ENCODE measurements at regions not wholly inside any gene's neighbourhood (a gene's known extent, or its start where the extent isn't known, plus 50 kb on each side); places are given as distances from the start of the nearest gene placed in this dataset.

DNA sequence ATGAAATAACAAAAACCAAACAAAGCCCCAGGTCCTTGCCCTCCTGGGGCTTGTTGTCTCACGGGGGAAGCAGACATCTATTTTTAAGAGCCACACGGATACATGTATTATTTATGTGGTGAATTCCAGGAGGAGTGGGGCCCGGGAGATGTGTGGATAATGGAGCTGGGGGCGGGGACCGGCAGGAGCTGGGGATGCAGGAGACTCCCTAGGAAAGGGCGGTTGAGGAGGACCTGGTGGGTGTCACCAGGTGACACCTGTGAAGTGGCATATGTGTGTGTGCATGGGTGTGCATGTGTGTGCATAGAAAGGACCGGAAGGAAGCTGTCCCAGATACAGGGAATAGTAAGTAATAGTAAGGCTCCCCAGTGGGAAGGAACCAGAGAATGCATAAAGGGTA is 148.9 kb downstream of the URI1 start:
- no peaks in the 10 kb centered on the region for H3K9me3 Mint-ChIP-seq (ENCODE audit: unreplicated experiment)
- H3K27ac Mint-ChIP-seq (ENCODE audit: unreplicated experiment) = no peak overlapping the region
- H3K36me3 Mint-ChIP-seq (ENCODE audit: unreplicated experiment) = no peaks in the 10 kb centered on the region
- H3K27me3 Mint-ChIP-seq (ENCODE audit: unreplicated experiment) = no peaks in the 10 kb centered on the region
- no peak for DNase-seq (ENCODE audit: extremely low spot score, unreplicated experiment)
- no peak overlapping the region for H3K4me3 Mint-ChIP-seq (ENCODE audit: unreplicated experiment)
- TF ChIP-seq, protein P1, sequence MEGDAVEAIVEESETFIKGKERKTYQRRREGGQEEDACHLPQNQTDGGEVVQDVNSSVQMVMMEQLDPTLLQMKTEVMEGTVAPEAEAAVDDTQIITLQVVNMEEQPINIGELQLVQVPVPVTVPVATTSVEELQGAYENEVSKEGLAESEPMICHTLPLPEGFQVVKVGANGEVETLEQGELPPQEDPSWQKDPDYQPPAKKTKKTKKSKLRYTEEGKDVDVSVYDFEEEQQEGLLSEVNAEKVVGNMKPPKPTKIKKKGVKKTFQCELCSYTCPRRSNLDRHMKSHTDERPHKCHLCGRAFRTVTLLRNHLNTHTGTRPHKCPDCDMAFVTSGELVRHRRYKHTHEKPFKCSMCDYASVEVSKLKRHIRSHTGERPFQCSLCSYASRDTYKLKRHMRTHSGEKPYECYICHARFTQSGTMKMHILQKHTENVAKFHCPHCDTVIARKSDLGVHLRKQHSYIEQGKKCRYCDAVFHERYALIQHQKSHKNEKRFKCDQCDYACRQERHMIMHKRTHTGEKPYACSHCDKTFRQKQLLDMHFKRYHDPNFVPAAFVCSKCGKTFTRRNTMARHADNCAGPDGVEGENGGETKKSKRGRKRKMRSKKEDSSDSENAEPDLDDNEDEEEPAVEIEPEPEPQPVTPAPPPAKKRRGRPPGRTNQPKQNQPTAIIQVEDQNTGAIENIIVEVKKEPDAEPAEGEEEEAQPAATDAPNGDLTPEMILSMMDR (IDR thresholded peaks at IDR 0.05) = no peak
- no peaks in the 10 kb centered on the region for H3K4me1 Mint-ChIP-seq (ENCODE audit: unreplicated experiment)

DNA sequence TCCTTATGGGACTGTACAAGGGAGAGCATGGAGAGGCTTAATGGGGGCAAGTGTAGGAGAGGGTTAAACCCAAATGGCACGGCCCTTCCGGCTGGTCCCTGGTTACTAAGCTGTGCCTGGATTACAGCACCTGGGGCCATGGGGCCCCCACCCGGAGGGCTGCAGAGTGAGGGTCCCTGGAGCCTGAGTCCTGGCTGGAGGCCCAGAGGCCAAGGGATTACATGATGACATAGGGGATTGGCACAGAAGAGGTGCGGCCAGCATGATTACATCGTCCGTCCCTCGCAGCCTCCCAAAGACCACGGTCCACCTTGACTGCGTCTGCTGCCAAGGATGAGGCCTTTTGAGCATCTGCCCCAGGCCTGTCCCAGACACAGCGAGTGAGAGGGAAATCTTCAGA is 149.4 kb downstream of the URI1 start:
- no peak overlapping the region for H3K4me3 Mint-ChIP-seq (ENCODE audit: unreplicated experiment)
- H3K27me3 Mint-ChIP-seq (ENCODE audit: unreplicated experiment) = no peaks in the 10 kb centered on the region
- DNase-seq (ENCODE audit: extremely low spot score, unreplicated experiment) = no peak
- H3K4me1 Mint-ChIP-seq (ENCODE audit: unreplicated experiment) = no peaks in the 10 kb centered on the region
- TF ChIP-seq, protein P1 (IDR thresholded peaks at IDR 0.05) = no peak
- H3K36me3 Mint-ChIP-seq (ENCODE audit: unreplicated experiment) = no peaks in the 10 kb centered on the region
- no peaks in the 10 kb centered on the region for H3K9me3 Mint-ChIP-seq (ENCODE audit: unreplicated experiment)
- H3K27ac Mint-ChIP-seq (ENCODE audit: unreplicated experiment) = no peak overlapping the region

DNA sequence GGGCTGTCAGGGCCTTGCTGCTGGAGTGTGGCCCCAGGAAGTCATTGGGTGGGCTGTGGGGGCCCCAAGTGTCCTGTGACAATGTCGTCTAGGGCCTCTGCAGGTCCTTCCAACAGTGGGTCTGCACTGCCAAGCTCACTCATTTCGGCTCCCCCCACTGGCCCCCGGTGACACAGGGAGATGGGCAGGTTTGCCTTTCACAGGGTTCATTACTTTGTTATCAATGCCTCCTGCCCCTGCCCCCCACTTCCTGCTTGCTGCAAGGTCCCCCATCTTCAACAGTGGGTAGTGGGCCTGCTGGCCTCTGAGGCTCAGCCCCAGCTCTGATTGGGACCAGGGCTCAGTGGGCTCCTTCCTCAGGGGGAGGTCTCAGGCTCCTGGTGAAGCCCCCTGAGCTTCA is 149.8 kb downstream of the URI1 start:
- H3K9me3 Mint-ChIP-seq (ENCODE audit: unreplicated experiment) = no peaks in the 10 kb centered on the region
- no peaks in the 10 kb centered on the region for H3K27me3 Mint-ChIP-seq (ENCODE audit: unreplicated experiment)
- no peaks in the 10 kb centered on the region for H3K36me3 Mint-ChIP-seq (ENCODE audit: unreplicated experiment)
- H3K4me1 Mint-ChIP-seq (ENCODE audit: unreplicated experiment) = no peaks in the 10 kb centered on the region
- no peak for DNase-seq (ENCODE audit: extremely low spot score, unreplicated experiment)
- no peak overlapping the region for H3K4me3 Mint-ChIP-seq (ENCODE audit: unreplicated experiment)
- H3K27ac Mint-ChIP-seq (ENCODE audit: unreplicated experiment) = no peak overlapping the region
- TF ChIP-seq, protein P1 (IDR thresholded peaks at IDR 0.05) = no peak

DNA sequence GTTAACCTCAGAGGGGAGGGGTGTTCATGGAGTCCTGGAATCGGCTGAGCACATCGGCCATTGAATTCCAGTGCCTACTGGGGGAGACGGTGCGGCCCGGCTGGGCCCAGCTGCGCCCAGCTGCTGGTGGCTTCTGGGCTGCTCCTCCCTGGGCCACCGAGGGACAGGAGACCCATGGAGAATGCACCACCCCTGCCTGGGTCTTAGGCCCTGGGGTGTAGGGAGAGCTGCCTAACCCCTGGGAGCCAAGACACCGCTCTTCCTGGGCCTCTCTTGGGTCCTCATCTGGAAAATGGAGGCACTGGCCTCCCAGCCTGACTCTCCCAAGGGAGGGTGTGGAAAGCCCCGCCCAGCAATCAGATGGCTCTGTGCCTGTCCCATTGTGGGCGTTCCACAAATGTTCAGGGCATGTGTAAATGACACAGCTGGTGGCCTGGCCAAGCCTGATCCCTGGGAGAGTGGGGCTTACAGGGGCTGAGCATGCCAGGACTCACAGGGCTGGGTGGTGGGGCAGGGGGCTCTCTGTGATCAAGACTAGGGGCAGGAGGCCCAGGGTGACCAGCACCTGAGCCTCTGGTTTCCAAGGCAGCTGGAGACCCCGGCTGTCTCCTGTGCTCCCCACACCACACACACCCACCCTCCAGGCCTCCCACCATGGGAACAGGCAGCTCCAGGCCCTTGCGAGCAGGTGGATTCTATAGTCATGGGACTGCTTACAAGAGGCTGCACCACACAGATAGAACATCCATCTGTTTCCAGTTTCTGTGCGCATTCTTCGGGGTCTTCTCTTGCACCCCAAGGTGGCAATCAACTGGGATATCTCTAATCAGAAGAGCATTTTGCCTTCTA is 150.9 kb downstream of the URI1 start:
- DNase-seq (ENCODE audit: extremely low spot score, unreplicated experiment) = no peak
- Mint-ChIP-seq H3K27ac (ENCODE audit: unreplicated experiment) (no peak overlapping the region), H3K27me3 (ENCODE audit: unreplicated experiment) (no peaks in the 10 kb centered on the region), H3K9me3 (ENCODE audit: unreplicated experiment) (no peaks in the 10 kb centered on the region), H3K4me3 (ENCODE audit: unreplicated experiment) (no peak overlapping the region), H3K36me3 (ENCODE audit: unreplicated experiment) (no peaks in the 10 kb centered on the region), H3K4me1 (ENCODE audit: unreplicated experiment) (no peaks in the 10 kb centered on the region)
- TF ChIP-seq, protein P1 (IDR thresholded peaks at IDR 0.05) = no peak

DNA sequence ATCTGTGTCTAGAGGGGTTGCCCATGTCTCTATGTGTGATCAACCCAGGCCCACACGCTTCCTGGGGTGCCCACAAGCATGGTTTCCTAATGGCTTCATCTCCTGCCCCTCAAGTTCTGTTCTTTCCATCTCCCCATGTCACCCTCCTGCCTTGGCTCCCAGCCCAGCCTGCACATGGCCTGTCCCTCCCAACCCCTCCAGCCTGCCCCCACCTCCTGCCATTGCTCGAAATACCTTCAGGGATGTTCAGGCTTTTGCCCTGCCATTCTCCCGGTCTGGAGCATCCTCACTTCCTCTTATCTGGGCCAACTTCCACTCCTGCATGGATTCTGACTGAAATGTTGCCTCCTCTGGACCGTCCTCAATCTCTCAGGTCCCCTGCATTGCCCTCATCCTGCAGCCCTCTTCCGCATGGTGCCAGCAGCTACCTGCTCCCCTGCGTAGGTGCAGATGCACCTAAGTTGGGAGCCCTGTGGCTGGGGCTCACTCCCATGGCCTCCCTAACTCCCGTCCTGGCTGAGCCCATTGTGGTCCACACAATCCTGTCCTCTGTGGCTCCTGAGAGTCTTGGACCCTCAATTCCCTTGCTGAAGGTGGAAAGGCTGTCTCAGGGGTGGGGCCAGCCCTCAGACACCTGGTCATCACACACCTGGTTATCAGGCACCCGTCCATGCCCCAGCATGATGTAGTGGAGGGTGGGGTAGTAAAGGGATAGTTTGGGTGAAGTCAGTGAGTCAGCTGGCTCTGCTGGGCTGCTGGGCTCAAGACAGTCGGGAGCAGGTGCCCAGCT is 152.1 kb downstream of the URI1 start:
- Mint-ChIP-seq H3K36me3 (ENCODE audit: unreplicated experiment) (no peaks in the 10 kb centered on the region), H3K27ac (ENCODE audit: unreplicated experiment) (no peak overlapping the region)

More for the DNA sequence above, 152.1 kb downstream of the URI1 start:
- DNase-seq (ENCODE audit: extremely low spot score, unreplicated experiment) = no peak
- TF ChIP-seq, protein P1 (IDR thresholded peaks at IDR 0.05) = no peak
- H3K4me1 Mint-ChIP-seq (ENCODE audit: unreplicated experiment) = no peaks in the 10 kb centered on the region
- H3K4me3 Mint-ChIP-seq (ENCODE audit: unreplicated experiment) = no peak overlapping the region
- H3K9me3 Mint-ChIP-seq (ENCODE audit: unreplicated experiment) = peaks cover 5% of the 10 kb centered on the region
- H3K27me3 Mint-ChIP-seq (ENCODE audit: unreplicated experiment) = no peaks in the 10 kb centered on the region

All from osteocyte (in vitro differentiated cells).